K562 (cell line): ENCODE measurements at regions not wholly inside any gene's neighbourhood (a gene's known extent, or its start where the extent isn't known, plus 50 kb on each side); places are given as distances from the start of the nearest gene placed in this dataset.

Experiments used
- ARID1B ChIP-seq: fragments of 450-650 bp; IDR thresholded peaks from 2 replicates; pipeline ENCODE4 v1.6.1; 2016; ENCODE audit warnings: antibody characterized with exemption, mild to moderate bottlenecking, inconsistent platforms
- BHLHE40 ChIP-seq: IDR thresholded peaks from 2 replicates; pipeline ENCODE4 v1.6.1; 2011; ENCODE audit warnings: low read length, improper control_type of control experiment
- CEBPG ChIP-seq, 3 experiments: fragments of 200-800 bp in 1 of 3; sonication (Bioruptor generic) in 1 of 3; sonication (generic) in 1 of 3; formaldehyde crosslinking in 1 of 3; IDR thresholded peaks in 2 of 3; conservative IDR thresholded peaks in 1 of 3; 2 replicates each; pipeline versions ENCODE4 v1.6.1 to v1.8.0; 2016 to 2022; ENCODE audit warnings: missing compliant biosample characterization in 2 of 3, missing genetic modification characterization in 2 of 3, mild to moderate bottlenecking in 1 of 3, missing genetic modification reagents in 1 of 3
- CREM ChIP-seq: IDR thresholded peaks from 2 replicates; pipeline ENCODE4 v1.6.1; 2014; ENCODE audit warnings: antibody characterized with exemption, low read depth
- ETV1 ChIP-seq: fragments of 450-650 bp; conservative IDR thresholded peaks from 2 replicates; pipeline ENCODE4 v1.6.1; 2016; ENCODE audit warnings: missing genetic modification characterization, control low read depth, low read depth, missing compliant biosample characterization
- FOSL1 ChIP-seq: fragments of 200-800 bp; sonication (Bioruptor generic); conservative IDR thresholded peaks from 2 replicates; pipeline ENCODE4 v1.6.1; 2016; ENCODE audit warnings: missing genetic modification characterization, missing compliant biosample characterization
- FOXP1 ChIP-seq: sonication (generic); formaldehyde crosslinking; IDR thresholded peaks from 2 replicates; pipeline ENCODE4 v1.8.0; 2022; ENCODE audit warnings: mild to moderate bottlenecking, missing genetic modification reagents
- HDAC2 ChIP-seq: fragments of 450-650 bp; IDR thresholded peaks from 2 replicates; pipeline ENCODE4 v1.6.1; 2016; ENCODE audit warnings: mild to moderate bottlenecking
- LEF1 ChIP-seq: fragments of 450-650 bp; IDR thresholded peaks from 2 replicates; pipeline ENCODE4 v1.6.1; 2016; ENCODE audit warnings: mild to moderate bottlenecking
- MCM7 ChIP-seq, 2 experiments: fragments of 450-650 bp; IDR thresholded peaks; 2 replicates each; pipeline ENCODE4 v1.6.1; 2016 to 2018
- MYC ChIP-seq, 2 experiments: fragments of 250-450 bp in 1 of 2; sonication (Bioruptor Pico) in 1 of 2; IDR thresholded peaks; 2 replicates each; pipeline versions ENCODE4 v1.5.1 to v1.6.1; 2012 to 2021; ENCODE audit warnings: low read depth in 2 of 2, borderline replicate concordance in 1 of 2, improper control_type of control experiment in 1 of 2, low read length in 1 of 2, mild to moderate bottlenecking in 1 of 2, moderate library complexity in 1 of 2
- NFE2L1 ChIP-seq: fragments of 450-650 bp; IDR thresholded peaks from 2 replicates; pipeline ENCODE4 v1.6.1; 2016; ENCODE audit warnings: missing genetic modification characterization, low read depth, mild to moderate bottlenecking, missing compliant biosample characterization, moderate library complexity, borderline replicate concordance
- NFRKB ChIP-seq: fragments of 450-650 bp; IDR thresholded peaks from 2 replicates; pipeline ENCODE4 v1.6.1; 2016; ENCODE audit warnings: low read depth
- POLR2AphosphoS5 ChIP-seq: IDR thresholded peaks from 2 replicates; pipeline ENCODE4 v1.6.1; 2011; ENCODE audit warnings: mild to moderate bottlenecking, low read depth, low read length, moderate library complexity; ENCODE audit not compliant: control insufficient read depth, insufficient read depth
- RCOR1 ChIP-seq, 2 experiments: IDR thresholded peaks; 2 replicates each; pipeline ENCODE4 v1.6.1; 2012; ENCODE audit warnings: low read depth in 2 of 2, low read length in 2 of 2, borderline replicate concordance in 1 of 2, improper control_type of control experiment in 1 of 2
- SMARCE1 ChIP-seq: fragments of 450-650 bp; IDR thresholded peaks from 2 replicates; pipeline ENCODE4 v1.7.1; 2016; ENCODE audit warnings: mild to moderate bottlenecking
- SNIP1 ChIP-seq: fragments of 450-650 bp; IDR thresholded peaks from 2 replicates; pipeline ENCODE4 v1.7.1; 2017; ENCODE audit warnings: low read depth, mild to moderate bottlenecking
- TAF9B ChIP-seq: fragments of 450-650 bp; IDR thresholded peaks from 2 replicates; pipeline ENCODE4 v1.6.1; 2018; ENCODE audit warnings: mild to moderate bottlenecking; ENCODE audit not compliant: partially characterized antibody
- TAL1 ChIP-seq: fragments of 450-650 bp; IDR thresholded peaks from 2 replicates; pipeline ENCODE4 v1.6.1; 2016; ENCODE audit warnings: mild to moderate bottlenecking
- ZKSCAN8 ChIP-seq: fragments of 200-800 bp; sonication (Bioruptor generic); IDR thresholded peaks from 2 replicates; pipeline ENCODE4 v1.6.1; 2016; ENCODE audit warnings: missing genetic modification characterization, missing compliant biosample characterization
- TF ChIP-seq, protein P1 (sequence below), 2 experiments: IDR thresholded peaks; 2 replicates each; pipeline ENCODE4 v1.6.1; 2012; ENCODE audit warnings: improper control_type of control experiment in 2 of 2, low read depth in 2 of 2, low read length in 2 of 2, borderline replicate concordance in 1 of 2
- TF ChIP-seq, protein P2 (sequence below), 2 experiments: fragments of 450-650 bp; conservative IDR thresholded peaks; 2 replicates each; pipeline ENCODE4 v1.6.1; 2017; ENCODE audit warnings: mild to moderate bottlenecking in 2 of 2, moderate library complexity in 2 of 2

DNA sequence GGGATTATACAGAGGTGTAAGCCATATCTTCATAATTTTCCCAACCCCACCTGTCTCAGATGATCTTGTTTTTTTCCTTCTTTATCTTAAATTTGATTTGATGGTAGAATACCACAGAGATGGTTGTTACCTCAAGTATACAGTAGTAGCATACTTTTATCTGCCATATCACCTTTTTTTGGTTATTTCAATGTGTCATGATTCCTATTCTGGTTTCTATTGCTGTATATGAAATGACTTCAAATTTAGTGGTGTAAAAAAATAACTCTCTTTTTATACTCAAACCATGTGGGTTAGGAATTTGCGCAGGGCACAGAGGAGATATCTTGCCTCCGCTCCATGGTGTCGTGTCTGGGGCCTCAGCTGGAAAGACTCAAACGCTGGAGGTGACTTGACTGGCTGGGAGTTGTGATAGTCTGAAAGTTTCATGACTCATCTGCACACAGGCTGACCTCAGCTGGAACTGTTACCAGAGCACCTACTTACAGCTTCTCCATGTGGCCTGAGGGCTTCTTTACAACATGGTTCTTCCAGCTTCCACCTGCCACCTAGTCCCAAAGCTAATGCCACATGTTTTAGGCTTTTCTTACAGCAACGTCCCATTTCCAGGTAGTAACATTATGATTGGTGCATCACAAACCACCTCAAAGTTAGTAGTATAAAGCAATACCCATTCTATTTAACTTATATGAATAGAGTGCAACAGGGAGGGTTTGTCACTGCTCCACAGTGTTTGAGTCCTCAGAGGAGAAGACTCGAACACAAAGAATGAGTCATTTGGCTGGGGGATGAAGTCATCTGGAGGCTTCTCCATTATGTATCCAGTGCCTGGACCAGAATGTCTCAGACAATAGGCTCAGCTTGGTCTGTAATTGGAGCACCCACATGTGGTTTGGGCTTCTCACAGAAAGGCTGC is 82.3 kb upstream of the XPO1 start (continued):
- TF ChIP-seq ARID1B (peak; percentile 78), FOXP1 (CRISPR knock-in tag) (no peak), BHLHE40 (peak; percentile 17; the same call in 1 of the 2 replicates), SMARCE1 (peak; percentile 74), MCM7 (IDR thresholded peaks at IDR 0.05) (no peak), MYC (IDR thresholded peaks at IDR 0.05; ENCODE audit: low read depth, low read length) (peak; percentile 64), MYC (CRISPR knock-in tag; IDR thresholded peaks at IDR 0.05; ENCODE audit: borderline replicate concordance, low read depth) (no peak), NFE2L1 (tag) (no peak), NFRKB (no peak), TAF9B (peak; percentile 69), FOSL1 (tag) (peak; percentile 97), ZKSCAN8 (CRISPR knock-in tag) (peak; percentile 97), ETV1 (no peak), RCOR1 (IDR thresholded peaks at IDR 0.05; ENCODE audit: borderline replicate concordance in 1 of 2, low read depth in 2 of 2, low read length in 2 of 2) (0 out of 4 replicates have a peak, but pooled peaks of 1 of the 2 experiments have one; percentile 11), POLR2AphosphoS5 (no peak), LEF1 (peak; percentile 37; the same call in 1 of the 2 replicates), HDAC2 (0 out of 2 replicates have a peak, but pooled peaks have one; percentile 13), CEBPG (CRISPR knock-in tag; IDR thresholded peaks at IDR 0.05) (0 out of 2 replicates have a peak, but pooled peaks have one; percentile 24), CEBPG (tag; conservative IDR thresholded peaks at IDR 0.05 in 1 of 2, IDR thresholded peaks at IDR 0.05 in 1 of 2) (no peak), TAL1 (peak; percentile 23; the same call in 1 of the 2 replicates), CREM (peak; percentile 63), SNIP1 (no peak)
- TF ChIP-seq, protein P1, sequence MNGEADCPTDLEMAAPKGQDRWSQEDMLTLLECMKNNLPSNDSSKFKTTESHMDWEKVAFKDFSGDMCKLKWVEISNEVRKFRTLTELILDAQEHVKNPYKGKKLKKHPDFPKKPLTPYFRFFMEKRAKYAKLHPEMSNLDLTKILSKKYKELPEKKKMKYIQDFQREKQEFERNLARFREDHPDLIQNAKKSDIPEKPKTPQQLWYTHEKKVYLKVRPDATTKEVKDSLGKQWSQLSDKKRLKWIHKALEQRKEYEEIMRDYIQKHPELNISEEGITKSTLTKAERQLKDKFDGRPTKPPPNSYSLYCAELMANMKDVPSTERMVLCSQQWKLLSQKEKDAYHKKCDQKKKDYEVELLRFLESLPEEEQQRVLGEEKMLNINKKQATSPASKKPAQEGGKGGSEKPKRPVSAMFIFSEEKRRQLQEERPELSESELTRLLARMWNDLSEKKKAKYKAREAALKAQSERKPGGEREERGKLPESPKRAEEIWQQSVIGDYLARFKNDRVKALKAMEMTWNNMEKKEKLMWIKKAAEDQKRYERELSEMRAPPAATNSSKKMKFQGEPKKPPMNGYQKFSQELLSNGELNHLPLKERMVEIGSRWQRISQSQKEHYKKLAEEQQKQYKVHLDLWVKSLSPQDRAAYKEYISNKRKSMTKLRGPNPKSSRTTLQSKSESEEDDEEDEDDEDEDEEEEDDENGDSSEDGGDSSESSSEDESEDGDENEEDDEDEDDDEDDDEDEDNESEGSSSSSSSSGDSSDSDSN (IDR thresholded peaks at IDR 0.05; ENCODE audit: borderline replicate concordance in 1 of 2, low read depth in 2 of 2, low read length in 2 of 2) = 0 out of 4 replicates have a peak, but pooled peaks have one; percentile 22 to 37
- TF ChIP-seq, protein P2, sequence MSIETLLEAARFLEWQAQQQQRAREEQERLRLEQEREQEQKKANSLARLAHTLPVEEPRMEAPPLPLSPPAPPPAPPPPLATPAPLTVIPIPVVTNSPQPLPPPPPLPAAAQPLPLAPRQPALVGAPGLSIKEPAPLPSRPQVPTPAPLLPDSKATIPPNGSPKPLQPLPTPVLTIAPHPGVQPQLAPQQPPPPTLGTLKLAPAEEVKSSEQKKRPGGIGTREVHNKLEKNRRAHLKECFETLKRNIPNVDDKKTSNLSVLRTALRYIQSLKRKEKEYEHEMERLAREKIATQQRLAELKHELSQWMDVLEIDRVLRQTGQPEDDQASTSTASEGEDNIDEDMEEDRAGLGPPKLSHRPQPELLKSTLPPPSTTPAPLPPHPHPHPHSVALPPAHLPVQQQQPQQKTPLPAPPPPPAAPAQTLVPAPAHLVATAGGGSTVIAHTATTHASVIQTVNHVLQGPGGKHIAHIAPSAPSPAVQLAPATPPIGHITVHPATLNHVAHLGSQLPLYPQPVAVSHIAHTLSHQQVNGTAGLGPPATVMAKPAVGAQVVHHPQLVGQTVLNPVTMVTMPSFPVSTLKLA (conservative IDR thresholded peaks at IDR 0.05) = peak; percentile 69 to 78; a peak in 3 of 4 replicates
